GM13977 (cell line): ENCODE measurements at regions not wholly inside any gene's neighbourhood (a gene's known extent, or its start where the extent isn't known, plus 50 kb on each side); places are given as distances from the start of the nearest gene placed in this dataset.

Source experiments
- DNase-seq: peaks from one replicate; pipeline ENCODE4 v3.0.0; 2012; ENCODE audit warnings: low spot score
- in situ Hi-C: fragments of 300-500 bp; cut with MboI; formaldehyde crosslinking; loops from one replicate; pipeline ENCODE4 v1.12.0; 2022; ENCODE audit warnings: low sequenced_read_pairs, low pct_unique_long_range_greater_than_20kb, mixed read lengths, inconsistent platforms; ENCODE audit not compliant: unreplicated experiment
- TF ChIP-seq, protein P1 (sequence below): IDR thresholded peaks from 2 replicates; pipeline ENCODE4 v1.5.1; 2012; ENCODE audit warnings: mild to moderate bottlenecking, control low read depth; ENCODE audit not compliant: insufficient read depth; ENCODE audit errors: extremely low read depth, missing control alignments

DNA sequence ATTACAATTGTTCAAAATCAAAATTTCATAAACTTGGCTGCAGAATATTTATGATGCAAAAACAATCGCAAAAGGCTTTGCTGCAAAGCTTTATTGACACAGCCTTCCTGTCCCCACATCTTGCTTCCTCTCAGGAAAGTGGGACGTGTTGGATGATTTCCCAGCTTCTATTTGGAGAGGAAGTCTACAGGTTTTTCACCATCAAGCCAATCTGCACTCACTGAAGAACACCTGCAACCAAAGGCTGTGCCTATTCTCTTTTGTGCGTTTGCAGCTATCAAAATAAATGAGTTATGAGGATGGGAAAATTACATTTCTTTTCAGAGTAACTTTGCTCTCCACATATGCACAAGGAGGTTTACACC lies 214.4 kb downstream of the PLK2 start:
- in situ Hi-C loops = no loop called here
- TF ChIP-seq, protein P1, sequence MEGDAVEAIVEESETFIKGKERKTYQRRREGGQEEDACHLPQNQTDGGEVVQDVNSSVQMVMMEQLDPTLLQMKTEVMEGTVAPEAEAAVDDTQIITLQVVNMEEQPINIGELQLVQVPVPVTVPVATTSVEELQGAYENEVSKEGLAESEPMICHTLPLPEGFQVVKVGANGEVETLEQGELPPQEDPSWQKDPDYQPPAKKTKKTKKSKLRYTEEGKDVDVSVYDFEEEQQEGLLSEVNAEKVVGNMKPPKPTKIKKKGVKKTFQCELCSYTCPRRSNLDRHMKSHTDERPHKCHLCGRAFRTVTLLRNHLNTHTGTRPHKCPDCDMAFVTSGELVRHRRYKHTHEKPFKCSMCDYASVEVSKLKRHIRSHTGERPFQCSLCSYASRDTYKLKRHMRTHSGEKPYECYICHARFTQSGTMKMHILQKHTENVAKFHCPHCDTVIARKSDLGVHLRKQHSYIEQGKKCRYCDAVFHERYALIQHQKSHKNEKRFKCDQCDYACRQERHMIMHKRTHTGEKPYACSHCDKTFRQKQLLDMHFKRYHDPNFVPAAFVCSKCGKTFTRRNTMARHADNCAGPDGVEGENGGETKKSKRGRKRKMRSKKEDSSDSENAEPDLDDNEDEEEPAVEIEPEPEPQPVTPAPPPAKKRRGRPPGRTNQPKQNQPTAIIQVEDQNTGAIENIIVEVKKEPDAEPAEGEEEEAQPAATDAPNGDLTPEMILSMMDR = no peak
- DNase-seq = no peak

DNA sequence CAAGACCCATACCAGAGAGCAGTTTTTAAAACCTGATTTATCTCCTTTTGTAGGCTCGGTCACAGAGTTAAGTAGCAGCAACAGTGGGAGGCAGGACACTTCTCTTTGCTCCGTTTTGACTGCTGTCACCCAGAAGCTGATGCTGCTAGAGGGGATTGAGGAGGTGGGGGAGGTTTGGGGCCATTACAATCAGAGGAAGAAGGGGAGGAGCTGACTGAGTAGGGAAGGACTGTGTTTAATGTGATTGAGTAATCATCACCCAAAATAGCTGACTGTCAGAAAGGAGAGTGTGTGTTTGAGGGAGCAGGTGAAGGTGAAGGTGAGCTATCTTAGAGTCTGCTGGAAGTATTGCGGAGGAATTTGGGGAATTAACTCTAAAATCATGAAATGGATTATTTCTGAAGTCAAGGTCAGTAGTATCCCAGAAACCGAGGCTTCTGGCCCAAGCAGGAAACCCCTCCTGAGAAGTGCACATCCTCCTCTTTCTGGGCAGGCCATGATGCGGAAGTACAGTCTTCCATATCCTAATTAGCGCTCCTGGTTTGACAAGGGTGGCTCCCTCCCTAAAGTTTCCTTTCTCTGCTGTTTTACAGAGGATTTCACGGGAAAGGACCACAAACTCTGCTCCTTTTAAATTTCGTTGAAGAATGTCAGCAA lies 214.9 kb downstream of the PLK2 start:
- in situ Hi-C loops = no loop called here
- TF ChIP-seq, protein P1 = no peak
- no peak for DNase-seq

DNA sequence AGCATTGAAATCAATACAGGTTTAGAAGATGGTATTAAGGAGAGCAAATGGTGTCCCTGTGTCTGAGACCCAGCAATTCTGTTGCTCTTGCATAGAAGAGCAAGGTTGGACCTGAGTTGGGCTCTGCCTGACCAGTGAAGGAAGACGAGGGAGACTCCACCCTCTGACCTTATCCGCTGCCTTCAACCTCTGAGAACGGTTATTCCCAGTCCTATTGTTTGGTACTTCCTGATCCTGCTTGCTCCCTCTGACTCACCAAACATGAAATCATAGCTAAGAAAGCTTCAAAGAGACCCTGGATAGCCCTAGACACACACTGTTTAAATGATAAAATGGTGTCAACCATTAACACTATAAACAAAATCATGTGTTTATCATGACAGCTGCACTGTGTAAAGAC lies 218.5 kb downstream of the PLK2 start:
- in situ Hi-C loops = no loop called here
- TF ChIP-seq, protein P1 = no peak
- no peak for DNase-seq

DNA sequence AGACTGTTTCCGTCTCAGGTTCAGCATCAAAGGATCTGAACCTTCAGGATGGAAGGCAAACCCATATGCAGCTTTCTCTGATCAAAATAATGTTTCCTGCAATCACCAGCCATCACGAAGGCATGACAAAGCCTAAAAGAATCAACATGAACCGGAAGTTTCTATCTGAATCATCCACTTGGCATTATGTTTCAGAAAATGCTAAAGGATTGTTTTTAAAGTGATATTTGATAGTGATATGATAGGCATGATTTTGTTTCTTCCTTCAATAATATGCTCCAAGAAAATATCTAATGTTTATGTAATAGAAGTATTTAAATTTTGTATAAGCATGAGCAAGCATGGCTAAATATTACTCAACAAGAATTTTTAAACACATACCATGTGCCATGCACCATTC lies 219.6 kb downstream of the PLK2 start:
- in situ Hi-C loops = no loop called here
- no peak for DNase-seq

DNA sequence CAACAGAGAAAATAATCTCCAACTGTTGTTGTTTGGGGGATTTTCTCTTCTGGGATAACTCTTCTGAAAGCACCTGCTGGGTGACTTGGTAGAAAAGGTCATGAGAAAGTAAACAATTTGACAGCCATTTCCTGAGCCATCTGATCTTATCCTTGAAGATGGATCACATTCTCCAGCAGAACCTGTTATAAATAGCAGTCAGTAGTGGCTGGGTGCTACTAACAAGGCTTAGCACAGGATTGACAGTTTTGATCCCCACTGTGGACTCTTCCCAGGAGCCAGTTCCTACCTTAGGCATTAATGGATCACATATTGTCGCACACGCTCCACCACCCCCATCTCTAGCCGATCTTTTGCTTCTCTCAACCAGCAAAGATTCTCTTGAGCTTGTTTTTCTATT lies 220.2 kb downstream of the PLK2 start:
- TF ChIP-seq, protein P1 = no peak
- in situ Hi-C loops = no loop called here
- DNase-seq = no peak

More for the DNA sequence above, 219.6 kb downstream of the PLK2 start:
- TF ChIP-seq, protein P1 = no peak

DNA sequence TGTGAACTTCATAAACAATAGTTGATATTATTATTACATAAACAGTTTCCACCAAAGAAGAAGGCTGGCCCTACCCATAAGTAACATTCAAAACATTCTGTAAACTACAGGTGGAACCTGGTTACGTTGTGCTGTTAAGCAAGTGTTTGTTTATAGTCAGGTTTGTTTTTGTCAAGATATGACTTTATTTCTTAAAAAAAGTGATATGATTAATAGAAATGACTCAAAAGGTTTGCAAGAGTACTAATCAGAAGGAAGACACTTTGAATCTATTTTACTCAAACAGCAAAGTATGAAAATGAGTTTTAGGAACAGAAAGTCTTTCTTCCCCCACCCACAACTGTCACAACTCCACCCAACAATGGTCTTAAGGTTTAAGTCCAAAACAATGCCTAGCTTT lies 220.8 kb downstream of the PLK2 start:
- TF ChIP-seq, protein P1 = no peak
- in situ Hi-C loops = no loop called here
- DNase-seq = no peak
